ENCODE measurements at regions not wholly inside any gene's neighbourhood (a gene's known extent, or its start where the extent isn't known, plus 50 kb on each side); places are given as distances from the start of the nearest gene placed in this dataset.

GRCh38 chr2:67984600-67984999, 78.2 kb downstream of the C1D start (continued):
- TF ChIP-seq, protein P1, sequence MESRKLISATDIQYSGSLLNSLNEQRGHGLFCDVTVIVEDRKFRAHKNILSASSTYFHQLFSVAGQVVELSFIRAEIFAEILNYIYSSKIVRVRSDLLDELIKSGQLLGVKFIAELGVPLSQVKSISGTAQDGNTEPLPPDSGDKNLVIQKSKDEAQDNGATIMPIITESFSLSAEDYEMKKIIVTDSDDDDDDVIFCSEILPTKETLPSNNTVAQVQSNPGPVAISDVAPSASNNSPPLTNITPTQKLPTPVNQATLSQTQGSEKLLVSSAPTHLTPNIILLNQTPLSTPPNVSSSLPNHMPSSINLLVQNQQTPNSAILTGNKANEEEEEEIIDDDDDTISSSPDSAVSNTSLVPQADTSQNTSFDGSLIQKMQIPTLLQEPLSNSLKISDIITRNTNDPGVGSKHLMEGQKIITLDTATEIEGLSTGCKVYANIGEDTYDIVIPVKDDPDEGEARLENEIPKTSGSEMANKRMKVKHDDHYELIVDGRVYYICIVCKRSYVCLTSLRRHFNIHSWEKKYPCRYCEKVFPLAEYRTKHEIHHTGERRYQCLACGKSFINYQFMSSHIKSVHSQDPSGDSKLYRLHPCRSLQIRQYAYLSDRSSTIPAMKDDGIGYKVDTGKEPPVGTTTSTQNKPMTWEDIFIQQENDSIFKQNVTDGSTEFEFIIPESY (IDR thresholded peaks at IDR 0.05) = no peak
- no peak for TF ChIP-seq JUND (IDR thresholded peaks at IDR 0.05)

DNA sequence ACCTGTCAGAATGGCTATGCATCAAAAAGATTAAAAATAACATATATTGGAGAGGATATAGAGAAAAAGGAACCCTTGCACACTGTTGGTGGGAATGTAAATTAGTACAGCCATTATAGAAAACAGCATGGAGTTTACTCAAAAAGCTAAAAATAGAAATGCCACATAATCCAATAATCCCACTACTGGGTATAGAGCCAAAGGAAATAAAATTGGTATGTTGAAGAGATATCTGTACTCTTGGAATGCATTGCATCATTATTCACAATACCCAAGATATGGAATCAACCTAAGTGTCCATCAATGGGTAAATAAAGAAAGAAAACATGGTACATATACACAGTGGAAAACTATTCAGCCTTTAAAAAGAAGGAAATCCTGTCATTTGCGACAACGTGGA, 77.2 kb downstream of the C1D start:
- peaks cover 0 to 1% (median 0%) of the 10 kb centered on the region in 4 donors for H3K9me3 ChIP-seq (ENCODE audit: control insufficient read depth in 4 of 4, low read length in 3 of 4)
- 89% methylated on average over 2 of the region's 2 CpGs for WGBS
- H3K36me3 ChIP-seq (ENCODE audit: control insufficient read depth in 4 of 4, insufficient read depth in 3 of 4, low read depth in 1 of 4, low read length in 3 of 4) = no peaks in the 10 kb centered on the region
- peaks cover 0 to 2% (median 0%) of the 10 kb centered on the region in 4 donors for H3K27me3 ChIP-seq (ENCODE audit: control insufficient read depth in 4 of 4, insufficient read depth in 4 of 4, low read length in 3 of 4)
- TF ChIP-seq RXRA (IDR thresholded peaks at IDR 0.05) (no peak), EGR1 (IDR thresholded peaks at IDR 0.05; ENCODE audit: low read depth in 2 of 2) (no peak), HNF4A (conservative IDR thresholded peaks at IDR 0.05) (no peak), JUND (IDR thresholded peaks at IDR 0.05) (no peak)
- TF ChIP-seq, protein P2, sequence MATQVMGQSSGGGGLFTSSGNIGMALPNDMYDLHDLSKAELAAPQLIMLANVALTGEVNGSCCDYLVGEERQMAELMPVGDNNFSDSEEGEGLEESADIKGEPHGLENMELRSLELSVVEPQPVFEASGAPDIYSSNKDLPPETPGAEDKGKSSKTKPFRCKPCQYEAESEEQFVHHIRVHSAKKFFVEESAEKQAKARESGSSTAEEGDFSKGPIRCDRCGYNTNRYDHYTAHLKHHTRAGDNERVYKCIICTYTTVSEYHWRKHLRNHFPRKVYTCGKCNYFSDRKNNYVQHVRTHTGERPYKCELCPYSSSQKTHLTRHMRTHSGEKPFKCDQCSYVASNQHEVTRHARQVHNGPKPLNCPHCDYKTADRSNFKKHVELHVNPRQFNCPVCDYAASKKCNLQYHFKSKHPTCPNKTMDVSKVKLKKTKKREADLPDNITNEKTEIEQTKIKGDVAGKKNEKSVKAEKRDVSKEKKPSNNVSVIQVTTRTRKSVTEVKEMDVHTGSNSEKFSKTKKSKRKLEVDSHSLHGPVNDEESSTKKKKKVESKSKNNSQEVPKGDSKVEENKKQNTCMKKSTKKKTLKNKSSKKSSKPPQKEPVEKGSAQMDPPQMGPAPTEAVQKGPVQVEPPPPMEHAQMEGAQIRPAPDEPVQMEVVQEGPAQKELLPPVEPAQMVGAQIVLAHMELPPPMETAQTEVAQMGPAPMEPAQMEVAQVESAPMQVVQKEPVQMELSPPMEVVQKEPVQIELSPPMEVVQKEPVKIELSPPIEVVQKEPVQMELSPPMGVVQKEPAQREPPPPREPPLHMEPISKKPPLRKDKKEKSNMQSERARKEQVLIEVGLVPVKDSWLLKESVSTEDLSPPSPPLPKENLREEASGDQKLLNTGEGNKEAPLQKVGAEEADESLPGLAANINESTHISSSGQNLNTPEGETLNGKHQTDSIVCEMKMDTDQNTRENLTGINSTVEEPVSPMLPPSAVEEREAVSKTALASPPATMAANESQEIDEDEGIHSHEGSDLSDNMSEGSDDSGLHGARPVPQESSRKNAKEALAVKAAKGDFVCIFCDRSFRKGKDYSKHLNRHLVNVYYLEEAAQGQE (IDR thresholded peaks at IDR 0.05) = no peak
- H3K27ac ChIP-seq (ENCODE audit: low read depth in 1 of 2, low read length in 2 of 2) = no peak overlapping the region
- no peaks in the 10 kb centered on the region for H3K4me1 ChIP-seq (ENCODE audit: control insufficient read depth in 4 of 4, insufficient read depth in 4 of 4, low read length in 3 of 4)
- H3K4me3 ChIP-seq (ENCODE audit: low read depth in 1 of 3, low read length in 3 of 3) = no peak overlapping the region
- H3K9ac ChIP-seq (ENCODE audit: low read depth in 1 of 2, low read length in 2 of 2) = no peak overlapping the region
- no peak for DNase-seq (ENCODE audit: low spot score)

GRCh38 chr2:67986258-67986657, 76.5 kb downstream of the C1D start:
- H3K4me3 ChIP-seq (ENCODE audit: low read depth in 1 of 3, low read length in 3 of 3) = no peak overlapping the region
- TF ChIP-seq FOXA1 (IDR thresholded peaks at IDR 0.05) (no peak), FOXA2 (IDR thresholded peaks at IDR 0.05) (no peak), RAD21 (IDR thresholded peaks at IDR 0.05) (no peak), TAF1 (conservative IDR thresholded peaks at IDR 0.05) (no peak), NR2F2 (IDR thresholded peaks at IDR 0.05) (no peak), YY1 (IDR thresholded peaks at IDR 0.05) (no peak), GABPA (IDR thresholded peaks at IDR 0.05 in 1 of 2, conservative IDR thresholded peaks at IDR 0.05 in 1 of 2) (no peak), HNF4G (IDR thresholded peaks at IDR 0.05) (no peak), ATF3 (IDR thresholded peaks at IDR 0.05) (no peak), JUND (IDR thresholded peaks at IDR 0.05) (no peak), EGR1 (IDR thresholded peaks at IDR 0.05; ENCODE audit: low read depth in 2 of 2) (no peak)
- TF ChIP-seq, protein P3, sequence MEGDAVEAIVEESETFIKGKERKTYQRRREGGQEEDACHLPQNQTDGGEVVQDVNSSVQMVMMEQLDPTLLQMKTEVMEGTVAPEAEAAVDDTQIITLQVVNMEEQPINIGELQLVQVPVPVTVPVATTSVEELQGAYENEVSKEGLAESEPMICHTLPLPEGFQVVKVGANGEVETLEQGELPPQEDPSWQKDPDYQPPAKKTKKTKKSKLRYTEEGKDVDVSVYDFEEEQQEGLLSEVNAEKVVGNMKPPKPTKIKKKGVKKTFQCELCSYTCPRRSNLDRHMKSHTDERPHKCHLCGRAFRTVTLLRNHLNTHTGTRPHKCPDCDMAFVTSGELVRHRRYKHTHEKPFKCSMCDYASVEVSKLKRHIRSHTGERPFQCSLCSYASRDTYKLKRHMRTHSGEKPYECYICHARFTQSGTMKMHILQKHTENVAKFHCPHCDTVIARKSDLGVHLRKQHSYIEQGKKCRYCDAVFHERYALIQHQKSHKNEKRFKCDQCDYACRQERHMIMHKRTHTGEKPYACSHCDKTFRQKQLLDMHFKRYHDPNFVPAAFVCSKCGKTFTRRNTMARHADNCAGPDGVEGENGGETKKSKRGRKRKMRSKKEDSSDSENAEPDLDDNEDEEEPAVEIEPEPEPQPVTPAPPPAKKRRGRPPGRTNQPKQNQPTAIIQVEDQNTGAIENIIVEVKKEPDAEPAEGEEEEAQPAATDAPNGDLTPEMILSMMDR (IDR thresholded peaks at IDR 0.05; ENCODE audit: low read depth, low read length, missing input control) = no peak
- TF ChIP-seq, protein P1 (IDR thresholded peaks at IDR 0.05) = no peak
- TF ChIP-seq, protein P2 (IDR thresholded peaks at IDR 0.05) = no peak
- TF ChIP-seq, protein P4, sequence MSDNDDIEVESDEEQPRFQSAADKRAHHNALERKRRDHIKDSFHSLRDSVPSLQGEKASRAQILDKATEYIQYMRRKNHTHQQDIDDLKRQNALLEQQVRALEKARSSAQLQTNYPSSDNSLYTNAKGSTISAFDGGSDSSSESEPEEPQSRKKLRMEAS (IDR thresholded peaks at IDR 0.05) = no peak
- no peaks in the 10 kb centered on the region for H3K4me1 ChIP-seq (ENCODE audit: control insufficient read depth in 4 of 4, insufficient read depth in 4 of 4, low read length in 3 of 4)
- WGBS = 85% methylated on average over 2 of the region's 2 CpGs
- peaks cover 0 to 2% (median 0%) of the 10 kb centered on the region in 4 donors for H3K27me3 ChIP-seq (ENCODE audit: control insufficient read depth in 4 of 4, insufficient read depth in 4 of 4, low read length in 3 of 4)
- H3K9me3 ChIP-seq (ENCODE audit: control insufficient read depth in 4 of 4, low read length in 3 of 4) = peaks cover 0 to 1% (median 0%) of the 10 kb centered on the region in 4 donors
- DNase-seq (ENCODE audit: low spot score) = no peak
- H3K36me3 ChIP-seq (ENCODE audit: control insufficient read depth in 4 of 4, insufficient read depth in 3 of 4, low read depth in 1 of 4, low read length in 3 of 4) = no peaks in the 10 kb centered on the region
- no peak overlapping the region for H3K27ac ChIP-seq (ENCODE audit: low read depth in 1 of 2, low read length in 2 of 2)
- H3K9ac ChIP-seq (ENCODE audit: low read depth in 1 of 2, low read length in 2 of 2) = no peak overlapping the region
